HG03439 (cell line): ENCODE measurements at regions not wholly inside any gene's neighbourhood (a gene's known extent, or its start where the extent isn't known, plus 50 kb on each side); places are given as distances from the start of the nearest gene placed in this dataset.

Experiments
- ATAC-seq: cut with Tn5 transposase; IDR thresholded peaks from one replicate; pipeline ENCODE4 v1.9.1; 2021; ENCODE audit warnings: mild to moderate bottlenecking, moderate library complexity; ENCODE audit not compliant: unreplicated experiment

GRCh38 chr4:153075836-153076518, 128.3 kb upstream of the TRIM2 start:
- ATAC-seq: no peak

GRCh38 chr4:153076861-153077260, 127.4 kb upstream of the TRIM2 start:
- ATAC-seq: no peak

DNA sequence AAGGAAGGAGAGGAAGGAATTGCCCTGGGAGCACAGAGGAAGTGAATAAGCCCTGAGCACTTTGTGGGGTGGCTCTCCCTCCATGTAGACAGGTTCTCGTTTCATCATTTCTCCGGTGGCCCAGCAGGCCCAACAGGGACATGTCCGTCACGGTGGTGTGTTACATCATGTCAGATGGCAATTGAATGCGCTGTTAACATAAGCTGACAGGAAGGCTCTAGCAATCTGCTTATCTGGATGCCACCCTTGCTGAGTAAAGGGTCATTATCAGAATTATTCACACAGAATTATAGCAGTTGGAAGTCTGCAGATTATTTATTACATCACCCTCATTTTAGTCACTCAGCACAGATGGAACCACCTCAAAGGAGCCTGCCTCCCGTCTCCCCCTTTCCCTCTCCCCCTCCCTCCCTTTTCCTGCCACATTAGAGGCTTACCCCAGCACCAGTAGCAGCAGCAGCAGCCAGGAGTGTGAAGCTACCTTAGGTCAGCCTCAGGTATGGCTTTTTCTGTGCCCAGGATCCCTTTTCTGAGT, 124.3 kb upstream of the TRIM2 start:
- ATAC-seq: no peak

DNA sequence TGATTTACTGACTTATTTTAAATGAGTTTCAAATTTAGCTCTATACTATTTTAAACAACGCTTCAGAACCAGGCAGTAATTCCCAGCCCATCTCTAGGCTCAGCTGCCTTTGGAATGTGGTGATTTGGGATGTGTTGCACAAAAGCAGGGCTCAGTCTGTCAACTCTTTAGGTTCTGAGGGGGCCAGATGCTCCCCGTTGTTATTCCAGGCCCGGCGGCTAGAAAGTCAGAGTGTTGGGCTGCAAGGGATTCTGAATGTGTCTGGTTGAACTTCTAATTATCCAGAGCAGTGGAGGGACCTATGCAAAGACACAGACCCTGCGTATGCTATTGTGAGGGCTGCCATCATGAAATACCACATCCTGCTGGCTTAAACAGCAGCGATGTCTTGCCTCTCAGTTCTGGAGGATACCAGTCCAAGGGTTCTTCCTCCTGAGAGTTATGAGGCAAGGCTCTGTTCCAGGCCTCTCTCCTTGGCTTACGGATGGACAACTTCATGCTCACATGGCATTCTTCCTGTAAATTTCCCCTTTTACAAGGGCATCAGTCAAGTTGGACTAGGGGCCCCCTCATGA, 123.2 kb upstream of the TRIM2 start:
- no peak for ATAC-seq

DNA sequence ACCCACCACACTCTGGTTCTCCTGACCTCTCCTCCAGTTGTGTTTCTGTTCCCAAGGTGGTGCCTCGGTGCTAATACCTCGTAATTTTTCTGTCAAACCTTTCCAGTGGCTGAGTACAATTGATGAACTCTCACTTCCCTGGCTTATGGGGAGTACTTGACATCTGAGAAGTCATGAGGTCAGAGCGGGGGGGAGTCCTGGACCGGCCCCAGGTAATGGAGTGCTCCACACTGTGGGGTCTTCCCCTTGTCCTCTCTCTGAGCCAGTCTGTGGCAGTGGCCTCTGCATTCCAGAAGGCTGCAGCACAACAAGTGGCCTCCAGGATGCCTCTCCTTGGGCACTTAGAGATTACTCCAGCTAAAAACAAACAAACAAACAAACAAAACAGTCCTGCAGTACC, 122.5 kb upstream of the TRIM2 start:
- no peak for ATAC-seq

DNA sequence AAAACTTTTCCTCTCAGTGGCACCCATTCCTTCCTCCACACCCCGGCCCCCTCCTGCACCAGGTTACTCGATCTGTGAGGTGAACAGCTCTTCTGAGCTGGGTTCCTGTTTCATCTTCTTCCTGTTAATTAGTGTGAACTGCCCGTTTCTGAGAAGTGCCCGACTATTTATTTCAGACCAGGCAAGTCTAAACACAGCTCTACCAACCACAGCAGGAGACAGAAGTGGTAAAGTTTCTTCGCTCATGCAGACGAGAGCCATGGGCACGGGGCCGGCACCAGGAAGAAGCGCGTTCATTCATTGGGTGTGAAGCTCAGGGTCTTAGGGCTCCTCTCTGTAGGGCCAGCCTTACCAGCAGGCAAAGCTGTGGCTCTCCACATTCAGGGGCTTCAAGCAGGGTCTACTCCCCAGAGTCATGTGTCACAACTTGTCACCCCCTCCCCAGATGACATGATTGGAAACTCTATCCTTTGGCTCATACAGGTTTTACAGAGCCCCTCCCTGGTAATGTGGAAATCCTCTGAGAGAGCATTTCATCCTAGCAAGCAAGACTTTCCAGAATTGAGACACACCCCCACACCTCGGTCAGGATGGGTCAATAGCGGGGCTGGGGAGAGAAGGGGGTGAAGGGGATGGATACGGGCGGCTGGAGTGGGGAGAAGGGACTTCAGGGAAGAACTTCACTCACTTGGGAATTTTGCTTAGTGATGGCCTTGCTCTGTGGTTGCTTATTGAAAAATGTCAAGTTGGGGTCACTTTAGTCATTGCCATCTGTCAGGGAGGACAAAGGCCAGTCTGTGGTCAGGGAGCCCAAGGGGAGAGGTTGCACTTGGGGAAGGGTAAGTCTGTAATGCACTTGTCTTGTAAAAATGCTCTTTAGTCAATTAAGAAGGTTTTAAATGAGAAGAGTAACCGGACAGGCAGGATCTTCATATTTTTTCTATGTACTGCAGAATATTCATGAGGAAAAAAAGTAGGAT, 121.6 kb upstream of the TRIM2 start:
- no peak for ATAC-seq

- peak; percentile 87 for ATAC-seq
These were observed 120.7 kb upstream of the TRIM2 start for GRCh38 chr4:153083447-153083947.

GRCh38 chr4:153084224-153084979, 119.8 kb upstream of the TRIM2 start:
- ATAC-seq: no peak

- peak; percentile 64 for ATAC-seq
These were observed 119.1 kb upstream of the TRIM2 start for GRCh38 chr4:153084980-153085630.

DNA sequence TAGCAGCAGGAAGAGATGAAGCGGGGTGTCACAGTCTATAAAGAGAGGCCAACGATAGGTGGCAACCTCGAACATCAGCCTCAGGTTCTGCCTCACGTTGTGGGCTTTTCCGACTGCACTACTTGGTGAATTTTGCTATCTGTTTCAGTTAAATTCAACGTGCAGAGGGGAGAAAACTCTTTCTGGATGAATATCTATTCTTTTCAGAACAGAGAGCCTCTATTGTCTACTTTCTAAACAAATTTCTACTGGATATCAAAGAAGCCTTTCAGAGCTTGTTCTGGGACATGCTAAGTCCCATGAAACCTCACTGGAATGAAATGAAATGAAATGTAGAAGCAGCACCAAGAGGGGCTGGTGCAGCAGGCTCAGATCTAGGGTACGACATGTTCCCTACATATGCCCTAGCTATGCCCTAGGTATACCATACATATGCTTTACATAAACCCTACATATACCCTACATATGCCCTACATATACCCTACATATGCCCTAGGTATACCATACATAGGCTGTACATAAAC, 116.5 kb upstream of the TRIM2 start:
- ATAC-seq: no peak

GRCh38 chr4:153089742-153090141, 114.5 kb upstream of the TRIM2 start:
- no peak for ATAC-seq

DNA sequence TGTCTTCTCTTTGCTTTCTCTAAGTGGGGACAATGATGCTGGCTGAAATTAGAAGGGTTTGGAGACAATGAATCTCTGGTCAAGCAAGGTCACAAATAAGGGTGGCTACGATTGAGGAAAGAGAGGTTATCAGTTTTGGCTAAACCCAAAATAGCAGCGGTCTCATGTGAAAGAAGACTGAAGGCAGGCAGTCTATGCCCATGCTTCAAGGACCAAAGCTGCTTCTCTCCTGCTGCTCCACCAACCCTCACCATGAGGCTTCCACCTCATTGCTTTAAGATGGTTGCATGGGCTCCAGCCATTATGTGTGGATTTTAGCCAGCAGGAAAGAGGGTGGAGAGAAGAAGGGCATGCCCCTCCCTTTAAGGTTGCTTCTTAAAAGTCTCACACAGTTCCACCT, 114.1 kb upstream of the TRIM2 start:
- no peak for ATAC-seq

GRCh38 chr4:153090670-153091385, 113.4 kb upstream of the TRIM2 start:
- ATAC-seq: no peak

DNA sequence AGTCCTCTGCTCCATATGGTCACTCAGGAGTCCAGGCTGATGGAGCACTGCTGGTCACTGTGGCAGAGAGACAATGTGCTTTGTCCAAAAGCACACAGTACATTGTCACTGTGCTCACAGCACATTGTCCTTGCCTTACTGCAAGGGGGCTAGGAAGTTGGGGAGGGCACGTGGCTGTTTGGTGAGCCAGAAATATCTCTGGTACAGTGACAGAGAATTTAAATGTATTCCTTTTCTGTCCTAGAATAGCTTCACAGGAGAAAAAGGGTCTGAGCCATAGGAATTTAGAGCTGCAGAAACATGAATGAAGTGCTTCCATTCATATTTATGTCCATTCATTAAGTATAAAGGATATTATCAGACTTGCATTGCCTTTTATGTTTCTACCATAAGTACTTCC, 110.8 kb upstream of the TRIM2 start:
- ATAC-seq: no peak

- no peak for ATAC-seq
These were observed 110.4 kb upstream of the TRIM2 start for GRCh38 chr4:153093802-153094201.

DNA sequence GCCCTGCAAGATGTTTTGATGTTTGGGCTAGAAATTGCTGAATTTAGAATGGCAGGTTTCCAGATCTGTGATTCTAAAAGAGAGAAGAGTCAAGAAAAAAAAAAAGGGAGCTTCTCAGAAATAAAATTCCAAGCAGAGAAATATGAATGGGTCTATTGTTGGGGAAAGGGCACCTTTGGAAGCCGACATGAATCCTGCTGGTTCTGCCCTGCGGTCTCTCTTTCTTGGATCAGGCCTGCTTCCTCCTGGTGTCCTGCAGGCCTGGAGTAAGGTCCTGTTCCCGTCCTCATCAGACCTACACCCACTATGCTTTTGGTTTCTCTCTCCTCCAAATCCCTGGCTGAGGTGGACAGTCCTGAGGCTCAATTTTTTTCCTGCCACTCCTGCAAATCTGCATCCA, 109.8 kb upstream of the TRIM2 start:
- ATAC-seq: no peak

DNA sequence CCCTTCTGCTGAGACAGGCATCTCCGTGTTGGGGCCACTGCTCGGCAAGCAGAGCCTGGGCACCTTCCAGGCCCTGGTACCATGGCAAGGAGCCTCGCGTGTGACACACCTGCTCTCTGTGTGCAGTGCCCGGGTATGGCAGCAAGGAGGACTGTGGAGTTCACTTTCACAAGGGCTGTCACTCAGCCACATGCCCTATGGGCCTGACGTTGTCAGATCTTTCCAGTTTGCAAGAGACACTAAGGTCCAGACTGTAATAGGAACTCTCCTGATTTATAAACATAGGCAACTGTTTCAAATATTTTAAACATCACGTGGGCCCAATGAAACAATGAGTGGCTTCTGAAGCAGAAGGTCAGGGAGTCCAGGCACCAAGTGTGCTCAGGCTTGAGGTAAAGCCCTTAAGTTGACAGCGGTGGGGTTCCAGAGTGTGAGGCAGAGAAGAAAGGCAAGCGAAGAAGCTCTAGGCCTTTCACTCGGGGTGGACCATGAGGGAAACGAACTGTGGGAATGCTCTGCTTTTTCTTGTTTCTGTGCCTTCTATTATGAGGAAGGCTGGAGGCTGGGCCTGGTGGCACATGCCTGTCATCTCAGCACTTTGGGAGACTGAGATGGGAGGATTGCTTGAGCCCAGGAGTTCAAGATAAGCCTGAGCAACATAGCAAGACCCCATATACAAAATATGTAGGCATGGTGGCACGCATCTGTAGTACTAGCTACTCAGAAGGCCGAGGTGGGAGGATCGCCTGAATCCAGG, 108.6 kb upstream of the TRIM2 start:
- ATAC-seq: no peak

GRCh38 chr4:153096344-153096743, 107.9 kb upstream of the TRIM2 start:
- no peak for ATAC-seq
